ENCODE measurements at regions not wholly inside any gene's neighbourhood (a gene's known extent, or its start where the extent isn't known, plus 50 kb on each side); places are given as distances from the start of the nearest gene placed in this dataset.

GRCh38 chr1:88188038-88188437 is 496.0 kb upstream of the PKN2 start:
- DNase-seq, result no peak

- no peak for DNase-seq
Measured at GRCh38 chr1:88189525-88189924, 494.5 kb upstream of the PKN2 start.

DNA sequence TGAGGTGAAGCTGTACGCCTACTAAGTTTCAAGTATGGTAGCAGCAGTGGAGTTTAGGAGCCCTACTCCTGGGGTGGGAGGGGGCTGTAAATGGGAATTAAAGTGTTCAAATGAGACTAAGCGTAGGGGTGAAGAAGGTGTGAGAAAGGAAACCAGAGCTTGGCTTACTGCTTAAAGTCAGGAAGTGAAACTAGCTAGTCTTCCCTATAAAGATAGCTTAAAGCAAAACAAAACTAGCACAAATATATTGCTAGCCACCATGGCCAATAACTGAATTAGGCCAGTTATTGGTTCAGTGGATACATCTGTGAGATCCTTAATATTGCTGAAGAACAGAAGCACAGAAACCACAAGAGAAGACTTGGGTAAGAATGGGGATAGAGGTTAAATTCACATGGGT is 492.2 kb upstream of the PKN2 start:
- DNase-seq, result no peak

GRCh38 chr1:88194542-88194941 is 489.5 kb upstream of the PKN2 start:
- no peak for DNase-seq

DNA sequence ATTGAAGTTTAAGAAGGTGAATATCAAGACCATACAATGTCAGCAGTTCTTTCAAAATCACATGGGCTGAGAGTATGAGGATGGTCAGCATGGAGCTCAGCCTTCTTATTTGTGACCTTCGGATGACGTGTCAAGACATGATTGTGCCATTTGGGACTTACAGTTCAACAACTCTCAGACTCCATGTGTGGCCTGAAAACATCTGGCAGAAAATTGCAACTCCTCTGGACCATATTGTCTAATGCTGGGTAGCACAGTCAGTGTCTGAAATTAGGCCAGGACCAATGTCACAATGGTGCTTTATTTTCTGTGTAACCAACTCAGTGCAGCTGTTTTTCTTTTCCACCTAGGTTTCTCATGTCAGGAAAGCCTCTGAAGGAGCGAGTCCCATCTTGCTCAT is 483.5 kb upstream of the PKN2 start:
- no peak for DNase-seq

DNA sequence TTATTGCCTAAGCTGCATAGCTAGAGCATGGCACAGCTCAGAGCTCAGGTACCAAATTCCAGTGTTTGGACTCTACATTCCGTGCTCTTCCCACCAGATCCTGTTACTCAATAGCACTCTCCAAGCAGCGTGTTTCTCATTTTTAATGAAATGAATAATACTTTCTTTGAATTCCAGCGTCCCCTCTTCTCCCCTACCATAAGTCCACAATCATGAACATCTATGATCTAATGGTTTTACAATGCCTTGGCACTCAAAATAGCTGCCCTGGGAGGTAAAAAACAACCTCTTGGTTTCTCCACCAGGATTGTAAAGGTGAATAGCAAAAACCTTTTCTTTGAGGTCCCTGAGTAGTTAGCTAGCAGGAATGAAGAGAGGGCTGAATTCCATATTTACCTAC is 480.0 kb upstream of the PKN2 start:
- DNase-seq, result no peak

DNA sequence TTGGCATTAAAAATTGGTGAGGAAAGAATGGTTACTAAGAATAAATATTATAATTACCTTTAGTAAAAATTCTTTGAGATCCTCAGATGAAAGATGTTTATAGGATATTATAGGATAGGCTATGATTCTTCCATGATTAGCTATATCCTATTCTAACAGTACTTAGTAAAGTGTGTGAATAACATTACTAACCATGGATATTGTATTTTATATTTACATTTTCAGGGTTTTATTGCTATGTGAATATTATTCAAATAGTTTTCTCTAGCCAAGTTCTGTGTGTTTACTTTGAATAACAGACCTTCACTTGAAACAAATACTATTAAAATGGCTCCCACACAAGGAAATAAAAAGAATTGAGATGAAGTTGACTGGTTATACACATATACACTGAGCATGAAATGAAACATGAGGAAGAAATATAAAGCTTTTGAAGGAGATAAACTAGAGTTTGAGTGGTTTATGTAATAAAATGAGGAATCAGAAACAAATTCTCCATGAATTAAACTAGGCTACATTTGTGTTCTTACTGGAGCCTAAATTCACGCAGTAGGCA is 479.4 kb upstream of the PKN2 start:
- DNase-seq, result no peak

DNA sequence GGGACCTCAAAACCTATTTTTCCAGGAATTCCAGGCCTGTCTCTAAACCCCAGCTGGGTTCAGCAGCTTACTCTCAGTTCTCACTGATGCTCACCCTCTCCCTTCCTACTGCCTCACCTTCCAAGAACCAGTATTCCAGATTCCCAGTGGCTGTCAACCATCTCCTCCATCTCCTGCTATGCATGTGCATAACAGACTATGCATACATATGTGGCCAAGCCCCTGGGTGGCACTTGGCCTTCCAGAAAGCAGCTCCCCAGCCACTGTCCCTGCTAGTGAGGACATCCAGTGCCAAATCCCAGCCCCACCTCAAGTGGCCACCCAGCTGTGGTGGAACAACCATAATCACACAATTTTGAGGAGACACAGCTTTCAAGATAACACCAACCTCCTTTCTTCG is 475.7 kb upstream of the PKN2 start:
- no peak for DNase-seq

DNA sequence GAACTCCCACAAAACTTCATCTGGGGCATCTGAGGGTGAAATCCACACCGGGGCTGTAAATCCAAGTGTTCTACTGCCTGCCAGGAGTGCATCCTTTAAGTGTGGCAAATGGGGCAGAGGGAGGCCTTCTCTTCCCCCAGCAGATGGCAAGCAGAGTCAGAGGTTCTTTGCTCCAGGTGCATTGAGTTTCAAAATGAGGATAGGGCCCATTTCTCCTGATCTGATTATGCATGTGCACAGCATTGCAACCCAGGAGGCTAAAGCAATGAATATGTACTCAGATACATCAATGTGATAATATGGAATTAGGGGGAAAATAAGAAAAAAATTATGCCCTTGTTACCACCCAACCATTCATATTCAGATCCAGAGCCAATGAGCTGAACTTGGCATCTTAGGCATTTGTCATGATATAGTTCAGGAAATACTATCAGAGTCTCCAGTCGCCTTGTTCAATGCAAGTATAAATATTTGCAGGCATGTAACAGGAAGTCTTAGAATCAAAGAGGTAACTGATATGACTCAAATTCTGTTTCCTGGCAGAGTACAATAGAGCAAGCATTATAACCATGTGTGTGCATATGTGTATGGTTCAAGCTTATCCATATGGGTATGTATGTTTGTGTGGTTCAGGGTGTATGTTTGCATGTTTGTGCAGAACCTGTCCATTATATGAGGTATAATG is 473.8 kb upstream of the PKN2 start:
- no peak for DNase-seq

DNA sequence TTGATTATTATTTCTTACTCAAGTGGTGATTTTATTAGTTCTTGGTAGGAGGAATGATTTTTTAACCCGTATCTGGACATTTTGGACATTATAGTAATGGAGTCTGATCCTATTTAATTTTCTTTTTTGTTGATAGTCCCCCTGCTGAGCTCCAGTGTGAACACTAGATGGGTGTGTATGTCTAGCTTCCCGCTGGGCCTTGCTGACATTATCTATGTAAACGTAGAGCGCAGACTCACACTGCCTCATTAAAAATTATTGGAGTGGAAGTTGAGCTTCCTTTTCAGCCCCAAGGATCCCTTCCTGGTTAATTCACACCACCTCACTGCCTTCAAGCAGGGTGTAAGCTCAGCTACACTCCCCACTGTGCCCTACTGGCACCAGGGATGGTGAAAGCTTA is 467.6 kb upstream of the PKN2 start:
- DNase-seq, result no peak

DNA sequence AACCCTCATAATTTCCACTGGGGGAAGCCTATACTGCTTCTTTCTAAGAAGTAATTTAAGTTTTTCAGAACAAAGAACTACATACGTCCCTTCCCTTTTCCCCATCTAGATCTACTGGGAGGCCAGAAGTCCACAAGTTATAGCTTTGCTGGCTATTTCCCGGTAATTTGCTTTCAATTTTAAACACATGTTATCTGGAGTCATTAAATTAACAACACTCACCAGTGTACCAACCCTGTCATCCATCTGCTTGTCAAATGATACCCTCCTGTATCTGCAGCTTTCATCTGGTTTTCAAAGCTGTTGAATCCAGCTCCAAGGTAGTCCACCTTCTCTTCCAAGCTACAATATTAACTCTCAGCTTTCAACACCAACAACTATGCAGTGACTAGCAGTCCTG is 466.7 kb upstream of the PKN2 start:
- no peak for DNase-seq

DNA sequence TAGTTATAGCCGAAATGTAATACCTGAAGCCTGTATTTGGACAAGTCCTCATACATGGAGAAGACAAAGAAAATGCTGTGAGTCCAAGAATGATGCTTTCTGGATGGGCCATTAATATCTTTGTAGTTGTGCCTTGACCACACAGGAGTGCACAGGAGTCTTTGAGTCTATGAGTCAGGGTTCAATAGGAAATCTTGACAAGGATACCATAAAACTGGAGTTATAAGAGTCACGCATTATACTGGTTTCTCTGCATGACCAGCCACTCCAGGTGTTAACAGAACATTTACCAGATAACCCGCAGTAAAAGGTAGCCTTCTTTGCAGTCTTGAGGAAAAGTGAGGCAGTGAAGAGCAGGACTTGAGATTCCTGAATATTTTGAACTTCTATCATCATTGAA is 464.6 kb upstream of the PKN2 start:
- no peak for DNase-seq

DNA sequence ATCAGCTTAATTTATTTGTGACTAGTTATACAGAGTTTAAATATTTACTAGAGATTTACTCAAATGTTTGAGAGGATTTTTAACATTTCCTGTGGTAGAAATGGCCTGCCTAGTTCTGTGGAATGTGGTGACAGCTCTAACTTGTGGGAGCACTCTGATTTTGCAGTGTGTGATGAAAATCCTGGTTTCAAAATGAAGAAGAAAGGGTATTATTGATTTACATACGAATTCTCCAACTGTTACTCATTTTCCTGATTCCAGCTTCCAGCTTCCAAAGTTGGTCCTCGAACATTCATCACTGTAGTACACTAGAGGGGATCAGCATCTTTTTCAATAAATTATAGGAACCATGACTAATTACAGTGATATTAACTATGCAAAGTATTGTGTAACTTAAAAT is 462.7 kb upstream of the PKN2 start:
- DNase-seq, result no peak

DNA sequence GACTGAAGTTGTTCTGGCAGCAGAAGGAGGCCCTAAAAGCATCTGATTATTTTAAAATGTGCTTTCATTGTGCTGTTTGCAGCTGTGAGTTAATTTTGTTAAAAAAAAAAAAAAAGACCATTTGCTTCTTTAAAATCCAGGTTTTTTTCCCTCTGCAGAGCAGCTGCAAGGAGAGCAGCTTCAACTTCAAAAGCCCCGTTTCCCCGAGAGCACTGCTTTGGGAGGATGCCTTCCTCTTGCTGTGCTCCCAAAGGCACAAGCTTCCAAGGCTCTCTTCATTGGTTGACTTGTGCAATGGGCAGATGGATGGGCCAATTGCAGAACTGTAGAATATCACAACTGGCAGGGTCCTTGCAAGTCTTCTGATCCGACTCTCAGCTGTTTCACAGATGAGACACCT is 459.2 kb upstream of the PKN2 start:
- no peak for DNase-seq

DNA sequence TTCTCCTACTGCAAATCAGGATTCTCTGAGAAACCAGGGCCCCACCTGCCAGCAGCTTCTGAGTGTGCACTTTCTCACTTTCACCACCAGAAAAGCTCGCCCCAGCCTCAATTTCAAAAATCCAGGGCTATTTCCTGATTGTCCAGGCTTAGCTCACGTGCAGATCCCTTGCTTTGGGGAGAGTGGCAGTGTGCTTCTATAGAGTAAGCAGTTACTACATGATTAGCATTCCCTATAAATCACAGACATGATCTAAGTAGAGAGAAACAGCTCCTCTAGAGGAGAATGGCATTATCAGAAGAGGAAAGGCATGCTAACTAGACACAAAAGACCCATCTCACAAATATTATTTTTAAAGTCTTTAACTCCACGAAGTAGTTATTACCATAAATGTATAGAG is 456.0 kb upstream of the PKN2 start:
- no peak for DNase-seq

- no peak for DNase-seq
Measured at GRCh38 chr1:88230126-88230525, 453.9 kb upstream of the PKN2 start.

GRCh38 chr1:88237058-88237457 is 447.0 kb upstream of the PKN2 start:
- DNase-seq, result no peak

GRCh38 chr1:88239205-88239604 is 444.9 kb upstream of the PKN2 start:
- no peak for DNase-seq

DNA sequence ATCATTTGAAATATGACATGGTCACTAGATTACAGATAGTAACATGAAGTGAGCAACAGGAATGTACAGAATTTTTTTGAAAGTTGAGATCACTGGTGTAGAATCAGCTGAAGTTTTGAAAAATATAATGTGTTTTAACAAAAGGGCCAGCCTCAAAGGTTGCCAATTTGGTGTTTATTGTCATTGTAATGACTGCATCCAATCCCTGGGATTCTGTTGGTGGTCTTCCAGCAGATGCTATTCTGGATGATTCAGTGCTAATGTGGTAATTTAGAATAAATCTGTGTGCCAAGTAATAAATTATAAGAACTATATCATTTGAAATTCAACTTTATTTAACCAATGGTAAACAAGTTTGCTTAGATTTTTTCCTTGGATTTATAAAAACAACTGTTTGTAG is 436.4 kb upstream of the PKN2 start:
- DNase-seq, result no peak

DNA sequence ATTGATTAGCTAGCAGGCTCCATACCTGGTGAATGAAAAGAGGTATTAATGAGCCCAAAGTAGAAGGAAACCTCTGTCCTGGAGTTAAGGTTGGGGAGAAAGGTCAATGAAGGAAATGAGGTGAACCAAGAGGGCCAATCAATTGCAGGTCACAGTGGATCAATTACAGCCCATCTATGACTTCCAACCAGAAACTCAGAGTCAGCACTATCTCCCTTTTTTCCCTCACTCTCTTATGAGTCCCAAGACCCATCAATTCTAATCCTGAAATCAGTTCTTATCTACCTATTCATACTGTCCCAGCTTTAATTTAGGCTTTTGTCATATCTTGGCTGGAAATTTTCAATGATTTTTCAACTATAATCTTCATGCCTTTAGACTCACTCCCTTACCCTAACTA is 433.2 kb upstream of the PKN2 start:
- DNase-seq, result no peak

DNA sequence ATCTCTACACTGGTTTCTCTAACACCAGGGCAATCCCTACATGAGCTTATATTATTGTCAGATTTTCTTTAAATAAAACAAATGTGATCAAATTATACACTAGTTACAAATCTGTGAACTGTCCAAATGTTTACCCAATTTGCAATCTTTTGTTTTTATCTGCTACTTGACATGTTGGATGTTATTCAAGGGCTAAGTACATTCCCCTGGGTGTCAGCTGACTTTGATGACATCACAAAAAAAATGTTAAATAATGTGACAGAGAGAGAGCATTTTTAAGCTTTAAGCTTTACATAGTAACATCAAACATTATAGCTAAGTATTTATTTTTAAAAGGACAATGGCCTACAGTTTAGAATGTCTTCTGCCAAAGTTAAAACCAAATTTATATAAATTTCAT is 431.3 kb upstream of the PKN2 start:
- DNase-seq, result no peak

GRCh38 chr1:88265606-88266005 is 418.5 kb upstream of the PKN2 start:
- DNase-seq, result no peak

DNA sequence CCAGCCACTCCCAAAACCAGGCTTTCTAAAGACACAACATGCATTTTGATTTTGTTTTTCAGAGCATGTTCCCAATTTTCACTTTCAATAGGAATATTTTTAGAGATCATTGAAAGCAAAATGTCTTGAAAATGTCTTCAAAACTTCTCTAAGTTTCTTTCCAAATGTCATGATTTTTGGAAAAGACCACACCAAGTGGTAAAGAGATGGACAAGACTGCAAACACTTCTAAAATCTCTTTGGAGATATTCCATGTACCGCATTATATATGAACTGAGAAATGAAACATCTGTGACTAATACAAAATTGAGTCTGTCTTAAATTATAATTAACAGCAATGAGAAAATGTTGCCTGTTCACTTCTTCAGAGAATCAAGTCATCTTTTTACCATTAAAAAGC is 418.0 kb upstream of the PKN2 start:
- no peak for DNase-seq

GRCh38 chr1:88272216-88272615 is 411.9 kb upstream of the PKN2 start:
- no peak for DNase-seq

GRCh38 chr1:88274431-88274830 is 409.6 kb upstream of the PKN2 start:
- DNase-seq, result no peak
